ENCODE measurements at regions not wholly inside any gene's neighbourhood (a gene's known extent, or its start where the extent isn't known, plus 50 kb on each side); places are given as distances from the start of the nearest gene placed in this dataset.

GRCh38 chr20:22245139-22245538 lies 339.2 kb downstream of the FOXA2 start:
- FAIRE-seq = no peak

GRCh38 chr20:22243067-22243466 lies 341.3 kb downstream of the FOXA2 start:
- TF ChIP-seq POU2F2 (IDR thresholded peaks at IDR 0.05; ENCODE audit: low read depth, low read length) (no peak), TAF1 (IDR thresholded peaks at IDR 0.05; ENCODE audit: low read depth, low read length) (no peak), PAX5 (IDR thresholded peaks at IDR 0.05; ENCODE audit: insufficient read depth, low read length, severe bottlenecking) (no peak), POLR2A (IDR thresholded peaks at IDR 0.05; ENCODE audit: low read depth, low read length) (no peak), POLR2AphosphoS5 (IDR thresholded peaks at IDR 0.05; ENCODE audit: low read depth, low read length) (no peak), SPI1 (IDR thresholded peaks at IDR 0.05; ENCODE audit: low read depth, low read length) (no peak)
- DNase-seq (ENCODE audit: insufficient read length, low spot score) (no peak), FAIRE-seq (no peak)

More at GRCh38 chr20:22245139-22245538, 339.2 kb downstream of the FOXA2 start:
- DNase-seq (ENCODE audit: insufficient read length, low spot score) = no peak
- TF ChIP-seq POLR2A (IDR thresholded peaks at IDR 0.05; ENCODE audit: low read depth, low read length) (no peak), POU2F2 (IDR thresholded peaks at IDR 0.05; ENCODE audit: low read depth, low read length) (no peak), POLR2AphosphoS5 (IDR thresholded peaks at IDR 0.05; ENCODE audit: low read depth, low read length) (no peak), TAF1 (IDR thresholded peaks at IDR 0.05; ENCODE audit: low read depth, low read length) (no peak)

- FAIRE-seq (no peak), DNase-seq (ENCODE audit: insufficient read length, low spot score) (no peak)
- TF ChIP-seq POLR2A (IDR thresholded peaks at IDR 0.05; ENCODE audit: low read depth, low read length) = no peak
- TF ChIP-seq POLR2AphosphoS5 (IDR thresholded peaks at IDR 0.05; ENCODE audit: low read depth, low read length) = no peak
- no peak for TF ChIP-seq PAX5 (IDR thresholded peaks at IDR 0.05; ENCODE audit: insufficient read depth, low read length, severe bottlenecking)
- no peak for TF ChIP-seq TAF1 (IDR thresholded peaks at IDR 0.05; ENCODE audit: low read depth, low read length)
- no peak for TF ChIP-seq POU2F2 (IDR thresholded peaks at IDR 0.05; ENCODE audit: low read depth, low read length)
Measured at GRCh38 chr20:22241609-22242008, 342.8 kb downstream of the FOXA2 start.

- FAIRE-seq = no peak
- DNase-seq (ENCODE audit: insufficient read length, low spot score) = no peak
- no peak for TF ChIP-seq PAX5 (IDR thresholded peaks at IDR 0.05; ENCODE audit: insufficient read depth, low read length, severe bottlenecking)
- TF ChIP-seq POLR2A (IDR thresholded peaks at IDR 0.05; ENCODE audit: low read depth, low read length) = no peak
- no peak for TF ChIP-seq POLR2AphosphoS5 (IDR thresholded peaks at IDR 0.05; ENCODE audit: low read depth, low read length)
- no peak for TF ChIP-seq POU2F2 (IDR thresholded peaks at IDR 0.05; ENCODE audit: low read depth, low read length)
- TF ChIP-seq SPI1 (IDR thresholded peaks at IDR 0.05; ENCODE audit: low read depth, low read length) = no peak
- TF ChIP-seq TAF1 (IDR thresholded peaks at IDR 0.05; ENCODE audit: low read depth, low read length) = no peak
Measured at GRCh38 chr20:22232923-22233322, 351.4 kb downstream of the FOXA2 start.

GRCh38 chr20:22232473-22232872 lies 351.9 kb downstream of the FOXA2 start:
- DNase-seq (ENCODE audit: insufficient read length, low spot score) = no peak
- FAIRE-seq = no peak
- TF ChIP-seq TAF1 (IDR thresholded peaks at IDR 0.05; ENCODE audit: low read depth, low read length) = no peak
- no peak for TF ChIP-seq POLR2AphosphoS5 (IDR thresholded peaks at IDR 0.05; ENCODE audit: low read depth, low read length)
- no peak for TF ChIP-seq PAX5 (IDR thresholded peaks at IDR 0.05; ENCODE audit: insufficient read depth, low read length, severe bottlenecking)
- TF ChIP-seq POU2F2 (IDR thresholded peaks at IDR 0.05; ENCODE audit: low read depth, low read length) = no peak
- TF ChIP-seq POLR2A (IDR thresholded peaks at IDR 0.05; ENCODE audit: low read depth, low read length) = no peak
- TF ChIP-seq SPI1 (IDR thresholded peaks at IDR 0.05; ENCODE audit: low read depth, low read length) = no peak

- DNase-seq (ENCODE audit: insufficient read length, low spot score) = no peak
- no peak for FAIRE-seq
Measured at GRCh38 chr20:22226849-22227700, 357.3 kb downstream of the FOXA2 start.

GRCh38 chr20:22223236-22223635 lies 361.1 kb downstream of the FOXA2 start:
- no peak for DNase-seq (ENCODE audit: insufficient read length, low spot score)
- no peak for FAIRE-seq
- TF ChIP-seq POLR2AphosphoS5 (IDR thresholded peaks at IDR 0.05; ENCODE audit: low read depth, low read length) = no peak
- no peak for TF ChIP-seq SPI1 (IDR thresholded peaks at IDR 0.05; ENCODE audit: low read depth, low read length)
- TF ChIP-seq TAF1 (IDR thresholded peaks at IDR 0.05; ENCODE audit: low read depth, low read length) = no peak
- TF ChIP-seq POLR2A (IDR thresholded peaks at IDR 0.05; ENCODE audit: low read depth, low read length) = no peak
- TF ChIP-seq PAX5 (IDR thresholded peaks at IDR 0.05; ENCODE audit: insufficient read depth, low read length, severe bottlenecking) = no peak
- no peak for TF ChIP-seq POU2F2 (IDR thresholded peaks at IDR 0.05; ENCODE audit: low read depth, low read length)

More at GRCh38 chr20:22226849-22227700, 357.3 kb downstream of the FOXA2 start:
- TF ChIP-seq POLR2A (IDR thresholded peaks at IDR 0.05; ENCODE audit: low read depth, low read length) = no peak
- peak; percentile 36; the same call in 1 of the 2 replicates for TF ChIP-seq SPI1 (IDR thresholded peaks at IDR 0.05; ENCODE audit: low read depth, low read length)

- FAIRE-seq = no peak
- DNase-seq (ENCODE audit: insufficient read length, low spot score) = no peak
- TF ChIP-seq TAF1 (IDR thresholded peaks at IDR 0.05; ENCODE audit: low read depth, low read length) = no peak
- no peak for TF ChIP-seq PAX5 (IDR thresholded peaks at IDR 0.05; ENCODE audit: insufficient read depth, low read length, severe bottlenecking)
- no peak for TF ChIP-seq POLR2A (IDR thresholded peaks at IDR 0.05; ENCODE audit: low read depth, low read length)
- no peak for TF ChIP-seq POU2F2 (IDR thresholded peaks at IDR 0.05; ENCODE audit: low read depth, low read length)
Measured at GRCh38 chr20:22217712-22218352, 366.5 kb downstream of the FOXA2 start.

GRCh38 chr20:22216984-22217383 lies 367.4 kb downstream of the FOXA2 start:
- FAIRE-seq (no peak), DNase-seq (ENCODE audit: insufficient read length, low spot score) (no peak)
- TF ChIP-seq SPI1 (IDR thresholded peaks at IDR 0.05; ENCODE audit: low read depth, low read length) = no peak
- no peak for TF ChIP-seq POLR2AphosphoS5 (IDR thresholded peaks at IDR 0.05; ENCODE audit: low read depth, low read length)
- TF ChIP-seq POU2F2 (IDR thresholded peaks at IDR 0.05; ENCODE audit: low read depth, low read length) = no peak
- no peak for TF ChIP-seq TAF1 (IDR thresholded peaks at IDR 0.05; ENCODE audit: low read depth, low read length)
- no peak for TF ChIP-seq PAX5 (IDR thresholded peaks at IDR 0.05; ENCODE audit: insufficient read depth, low read length, severe bottlenecking)
- no peak for TF ChIP-seq POLR2A (IDR thresholded peaks at IDR 0.05; ENCODE audit: low read depth, low read length)
